H1 (cell line): ENCODE measurements at regions not wholly inside any gene's neighbourhood (a gene's known extent, or its start where the extent isn't known, plus 50 kb on each side); places are given as distances from the start of the nearest gene placed in this dataset.
A peak's percentile ranks its signal among the peaks of the same experiment; 100 is the strongest.

Experiments used
- BACH1 ChIP-seq: IDR thresholded peaks from 2 replicates; pipeline ENCODE4 v1.6.1; 2012; ENCODE audit warnings: low read length, improper control_type of control experiment
- CEBPB ChIP-seq: IDR thresholded peaks from 2 replicates; pipeline ENCODE4 v1.6.1; 2012; ENCODE audit warnings: low read depth, low read length
- CREB1 ChIP-seq: IDR thresholded peaks from 2 replicates; pipeline ENCODE4 v1.6.1; 2012; ENCODE audit warnings: inconsistent platforms
- CTCF ChIP-seq, 3 experiments: IDR thresholded peaks; 1 replicate in 2 of 3; 2 replicates in 1 of 3; pipeline versions ENCODE4 v1.5.1 to v1.6.1; 2011; ENCODE audit warnings: low read length in 3 of 3, mild to moderate bottlenecking in 3 of 3, inconsistent platforms in 2 of 3, low read depth in 1 of 3, moderate library complexity in 1 of 3; ENCODE audit not compliant: insufficient read depth in 1 of 3; ENCODE audit errors: control extremely low read depth in 1 of 3
- EP300 ChIP-seq, 2 experiments: IDR thresholded peaks; 1 replicate in 1 of 2; 2 replicates in 1 of 2; pipeline ENCODE4 v1.6.1; 2011 to 2012; ENCODE audit warnings: low read depth in 2 of 2, low read length in 2 of 2, mild to moderate bottlenecking in 2 of 2, borderline replicate concordance in 1 of 2, inconsistent platforms in 1 of 2, moderate library complexity in 1 of 2
- MAX ChIP-seq: IDR thresholded peaks from 2 replicates; pipeline ENCODE4 v1.6.1; 2012; ENCODE audit warnings: inconsistent platforms
- TAF1 ChIP-seq: IDR thresholded peaks from 2 replicates; pipeline ENCODE4 v1.6.1; 2011; ENCODE audit warnings: mild to moderate bottlenecking, low read depth, low read length

GRCh38 chr10:64007157-64007556, 486.0 kb downstream of the REEP3 start:
- TF ChIP-seq CTCF (IDR thresholded peaks at IDR 0.05; ENCODE audit: control extremely low read depth in 1 of 3, insufficient read depth in 1 of 3, low read depth in 1 of 3, low read length in 3 of 3) (no peak), MAX (no peak), TAF1 (no peak), CEBPB (no peak), CREB1 (no peak), EP300 (IDR thresholded peaks at IDR 0.05; ENCODE audit: borderline replicate concordance in 1 of 2, low read depth in 2 of 2, low read length in 2 of 2) (peak in 1 of 2 experiments; percentile 88; a peak in 1 of 3 replicates), BACH1 (no peak)
